Panc1 (cell line): ENCODE measurements at regions not wholly inside any gene's neighbourhood (a gene's known extent, or its start where the extent isn't known, plus 50 kb on each side); places are given as distances from the start of the nearest gene placed in this dataset.

Experiments used
- POLR2AphosphoS5 ChIP-seq: IDR thresholded peaks from 2 replicates; pipeline ENCODE4 v1.6.1; 2012; ENCODE audit warnings: mild to moderate bottlenecking, low read depth, low read length, moderate library complexity
- SIN3A ChIP-seq: IDR thresholded peaks from 2 replicates; pipeline ENCODE4 v1.6.1; 2012; ENCODE audit warnings: low read depth, mild to moderate bottlenecking, low read length, moderate library complexity, borderline replicate concordance; ENCODE audit not compliant: insufficient read depth
- TCF7L2 ChIP-seq: IDR thresholded peaks from 2 replicates; pipeline ENCODE4 v1.6.1; 2011; ENCODE audit warnings: mild to moderate bottlenecking, low read depth, low read length, inconsistent platforms
- TF ChIP-seq, protein P1 (sequence below): fragments of 450-650 bp; IDR thresholded peaks from 2 replicates; pipeline ENCODE4 v1.5.1; 2017; ENCODE audit warnings: mild to moderate bottlenecking
- TF ChIP-seq, protein P2 (sequence below), 2 experiments: IDR thresholded peaks; 2 replicates each; pipeline ENCODE4 v1.6.1; 2011 to 2012; ENCODE audit warnings: low read depth in 2 of 2, control low read depth in 1 of 2, low read length in 1 of 2, mild to moderate bottlenecking in 1 of 2, moderate library complexity in 1 of 2; ENCODE audit not compliant: insufficient read depth in 1 of 2

DNA sequence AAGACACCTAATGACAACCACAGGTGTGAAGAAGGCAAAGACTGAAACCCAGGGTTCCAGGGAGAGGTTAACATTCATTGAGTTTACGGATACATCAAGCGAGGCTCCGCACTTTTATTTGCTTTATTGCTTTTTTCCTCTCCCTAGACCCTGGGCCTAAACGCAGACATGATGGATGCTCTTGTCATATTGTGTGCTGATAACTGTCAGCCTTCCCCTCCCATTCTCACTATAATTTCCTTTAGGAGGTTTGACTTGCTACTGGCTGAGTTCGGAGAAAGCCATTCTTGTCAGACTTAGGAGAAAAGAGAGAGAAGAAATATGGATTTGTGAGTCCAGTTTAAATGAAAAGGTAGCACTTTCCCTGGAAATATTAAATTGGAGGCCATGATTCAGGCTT lies 471.6 kb downstream of the DNAH5 start:
- TF ChIP-seq, protein P1, sequence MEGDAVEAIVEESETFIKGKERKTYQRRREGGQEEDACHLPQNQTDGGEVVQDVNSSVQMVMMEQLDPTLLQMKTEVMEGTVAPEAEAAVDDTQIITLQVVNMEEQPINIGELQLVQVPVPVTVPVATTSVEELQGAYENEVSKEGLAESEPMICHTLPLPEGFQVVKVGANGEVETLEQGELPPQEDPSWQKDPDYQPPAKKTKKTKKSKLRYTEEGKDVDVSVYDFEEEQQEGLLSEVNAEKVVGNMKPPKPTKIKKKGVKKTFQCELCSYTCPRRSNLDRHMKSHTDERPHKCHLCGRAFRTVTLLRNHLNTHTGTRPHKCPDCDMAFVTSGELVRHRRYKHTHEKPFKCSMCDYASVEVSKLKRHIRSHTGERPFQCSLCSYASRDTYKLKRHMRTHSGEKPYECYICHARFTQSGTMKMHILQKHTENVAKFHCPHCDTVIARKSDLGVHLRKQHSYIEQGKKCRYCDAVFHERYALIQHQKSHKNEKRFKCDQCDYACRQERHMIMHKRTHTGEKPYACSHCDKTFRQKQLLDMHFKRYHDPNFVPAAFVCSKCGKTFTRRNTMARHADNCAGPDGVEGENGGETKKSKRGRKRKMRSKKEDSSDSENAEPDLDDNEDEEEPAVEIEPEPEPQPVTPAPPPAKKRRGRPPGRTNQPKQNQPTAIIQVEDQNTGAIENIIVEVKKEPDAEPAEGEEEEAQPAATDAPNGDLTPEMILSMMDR: no peak
- TF ChIP-seq TCF7L2 (no peak), POLR2AphosphoS5 (no peak), SIN3A (no peak)
- TF ChIP-seq, protein P2, sequence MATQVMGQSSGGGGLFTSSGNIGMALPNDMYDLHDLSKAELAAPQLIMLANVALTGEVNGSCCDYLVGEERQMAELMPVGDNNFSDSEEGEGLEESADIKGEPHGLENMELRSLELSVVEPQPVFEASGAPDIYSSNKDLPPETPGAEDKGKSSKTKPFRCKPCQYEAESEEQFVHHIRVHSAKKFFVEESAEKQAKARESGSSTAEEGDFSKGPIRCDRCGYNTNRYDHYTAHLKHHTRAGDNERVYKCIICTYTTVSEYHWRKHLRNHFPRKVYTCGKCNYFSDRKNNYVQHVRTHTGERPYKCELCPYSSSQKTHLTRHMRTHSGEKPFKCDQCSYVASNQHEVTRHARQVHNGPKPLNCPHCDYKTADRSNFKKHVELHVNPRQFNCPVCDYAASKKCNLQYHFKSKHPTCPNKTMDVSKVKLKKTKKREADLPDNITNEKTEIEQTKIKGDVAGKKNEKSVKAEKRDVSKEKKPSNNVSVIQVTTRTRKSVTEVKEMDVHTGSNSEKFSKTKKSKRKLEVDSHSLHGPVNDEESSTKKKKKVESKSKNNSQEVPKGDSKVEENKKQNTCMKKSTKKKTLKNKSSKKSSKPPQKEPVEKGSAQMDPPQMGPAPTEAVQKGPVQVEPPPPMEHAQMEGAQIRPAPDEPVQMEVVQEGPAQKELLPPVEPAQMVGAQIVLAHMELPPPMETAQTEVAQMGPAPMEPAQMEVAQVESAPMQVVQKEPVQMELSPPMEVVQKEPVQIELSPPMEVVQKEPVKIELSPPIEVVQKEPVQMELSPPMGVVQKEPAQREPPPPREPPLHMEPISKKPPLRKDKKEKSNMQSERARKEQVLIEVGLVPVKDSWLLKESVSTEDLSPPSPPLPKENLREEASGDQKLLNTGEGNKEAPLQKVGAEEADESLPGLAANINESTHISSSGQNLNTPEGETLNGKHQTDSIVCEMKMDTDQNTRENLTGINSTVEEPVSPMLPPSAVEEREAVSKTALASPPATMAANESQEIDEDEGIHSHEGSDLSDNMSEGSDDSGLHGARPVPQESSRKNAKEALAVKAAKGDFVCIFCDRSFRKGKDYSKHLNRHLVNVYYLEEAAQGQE (IDR thresholded peaks at IDR 0.05; ENCODE audit: insufficient read depth in 1 of 2, low read depth in 2 of 2, low read length in 1 of 2): no peak
